Muscle of back (tissue), 3 donors: ENCODE measurements at regions not wholly inside any gene's neighbourhood (a gene's known extent, or its start where the extent isn't known, plus 50 kb on each side); places are given as distances from the start of the nearest gene placed in this dataset.

Source experiments
- DNase-seq, 3 donors: peaks; one replicate each; pipeline versions ENCODE4 v3.0.0 to v3.0.0-alpha.2; 2013

DNA sequence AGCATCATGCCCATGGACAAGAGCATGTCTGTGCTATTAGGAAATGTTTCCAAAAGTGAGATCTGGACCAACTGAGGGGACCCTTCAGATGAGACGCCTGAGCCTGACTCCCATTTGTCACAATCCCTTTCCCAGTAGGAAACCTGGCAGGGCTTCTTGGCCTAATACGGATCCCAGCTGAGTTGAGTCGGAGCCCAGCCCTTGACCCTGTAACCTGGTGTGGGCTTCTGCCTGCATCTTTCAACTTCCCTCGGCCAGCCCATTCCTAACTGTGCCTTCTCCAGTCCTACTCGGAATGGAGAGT lies 148.3 kb downstream of the IRX2 start:
- no peak for DNase-seq

DNA sequence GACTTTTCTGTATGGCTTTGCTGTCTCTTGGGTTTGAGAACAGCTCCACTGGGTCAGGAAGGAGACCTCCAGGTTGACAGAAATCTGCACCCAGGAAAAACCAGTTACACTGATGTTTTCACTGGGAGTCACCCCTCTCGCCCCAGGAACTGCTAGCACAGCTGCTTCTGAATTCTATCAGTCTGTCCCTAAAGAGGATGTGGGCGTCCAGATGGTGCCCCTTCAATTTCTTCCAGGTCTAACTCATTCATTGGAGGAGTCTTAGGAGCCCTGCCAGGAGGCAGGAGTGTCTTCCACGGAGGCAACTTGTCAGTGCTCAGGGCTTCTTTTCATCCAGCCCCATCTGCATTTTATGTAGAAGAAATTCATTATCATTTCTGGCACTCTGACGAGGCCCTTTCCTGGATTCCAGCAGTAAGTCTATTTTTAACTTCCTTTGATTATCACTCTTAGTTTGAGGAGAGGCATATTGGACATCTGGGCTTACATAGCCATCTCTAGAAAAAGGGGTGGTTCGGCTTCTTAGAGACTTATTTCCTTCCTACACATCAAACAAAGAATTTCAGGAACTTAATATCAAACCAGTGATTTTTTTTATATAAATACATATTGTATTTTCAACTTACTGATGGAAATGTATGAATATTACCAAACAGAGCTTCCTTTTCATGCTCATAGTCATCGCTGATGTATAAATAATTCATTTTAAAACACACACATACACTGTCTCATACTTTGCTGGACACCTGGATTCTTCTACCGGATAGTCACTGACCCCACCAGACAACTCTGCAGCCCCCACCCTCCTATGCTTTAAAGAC lies 148.8 kb downstream of the IRX2 start:
- peak in 1 of 3 donors; percentile 10 for DNase-seq

DNA sequence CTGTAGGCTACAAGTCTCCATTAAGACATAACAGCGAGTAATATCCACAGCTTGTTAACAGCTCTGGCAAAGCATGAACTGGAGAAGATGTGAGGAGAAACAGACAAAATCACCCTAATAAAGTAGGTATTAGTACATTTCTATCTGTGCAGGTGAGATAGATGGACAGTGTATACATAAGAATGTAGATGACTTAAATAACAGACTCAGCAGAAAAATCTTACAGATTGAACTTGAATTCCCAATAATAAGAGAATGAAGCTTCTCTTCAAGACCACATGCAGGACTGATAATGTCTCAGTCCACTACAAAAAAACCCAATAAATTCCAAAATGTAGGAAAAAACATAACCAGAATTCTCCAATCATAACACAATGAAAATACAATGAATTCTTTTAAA lies 153.0 kb downstream of the IRX2 start:
- DNase-seq: no peak

GRCh38 chr5:2594701-2595100 lies 156.8 kb downstream of the IRX2 start:
- DNase-seq: no peak

- no peak for DNase-seq
These were observed 158.7 kb downstream of the IRX2 start for GRCh38 chr5:2592766-2593165.

DNA sequence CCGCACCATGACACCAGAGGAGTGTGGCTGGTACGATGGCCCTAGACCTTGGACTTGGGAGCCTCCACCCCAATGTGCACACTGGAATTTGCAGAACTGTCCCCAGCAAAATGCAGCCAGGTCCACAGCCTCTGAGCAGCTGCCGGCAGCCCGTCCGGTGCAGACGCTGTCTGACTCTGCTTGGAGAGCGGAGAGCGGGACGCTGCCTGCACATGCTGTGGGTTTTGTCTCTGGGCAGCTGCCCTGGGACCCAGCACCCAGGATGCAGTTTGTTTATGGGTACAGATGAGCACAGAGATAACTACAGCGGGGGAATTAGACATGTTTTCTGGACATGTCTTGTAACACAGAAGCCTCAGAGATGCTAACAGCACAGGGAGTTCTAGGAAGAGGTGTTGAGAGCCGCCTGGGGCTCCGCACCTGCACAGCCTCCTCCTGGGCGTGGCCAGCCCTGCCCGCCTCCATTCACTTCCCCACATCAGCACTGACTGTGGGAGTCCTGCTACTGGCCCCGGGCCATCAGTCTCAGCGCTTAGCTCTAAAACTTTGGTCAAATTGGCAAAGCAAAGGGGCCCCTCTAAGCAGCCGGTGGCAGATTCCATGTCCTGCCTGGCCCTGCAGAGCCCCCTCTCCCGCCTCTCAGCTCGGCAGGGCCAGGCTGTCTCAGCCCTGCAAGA lies 159.6 kb downstream of the IRX2 start:
- DNase-seq: no peak

DNA sequence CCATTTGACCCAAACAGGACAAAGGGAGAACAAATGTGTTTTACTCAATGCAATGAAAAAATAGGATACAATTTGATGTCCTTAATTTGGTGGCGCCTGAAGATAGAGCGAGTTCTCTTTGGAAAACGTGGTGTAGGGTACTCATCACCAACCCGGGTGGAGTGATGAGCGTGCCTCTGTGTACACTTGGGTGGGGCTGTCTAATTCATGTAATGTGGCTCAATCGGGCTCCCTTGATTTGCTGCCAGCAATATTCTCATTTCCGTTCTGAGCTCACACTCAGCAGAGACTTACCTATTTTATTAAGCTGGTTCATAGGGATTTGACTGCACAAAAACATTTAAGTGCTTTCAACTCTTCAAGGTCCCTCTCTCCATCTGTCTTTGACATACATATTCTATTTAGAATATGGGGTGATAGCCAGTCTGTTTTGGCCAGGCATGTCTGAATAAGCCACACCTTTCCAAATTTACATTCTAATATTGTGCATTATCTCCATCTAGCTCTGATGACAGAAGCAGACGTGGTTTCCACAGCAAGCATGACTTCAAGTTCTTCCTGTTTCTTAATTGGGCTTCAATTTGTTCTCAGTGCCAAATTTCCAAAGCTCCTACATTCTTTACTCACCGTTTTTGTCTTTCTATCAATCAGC lies 162.5 kb downstream of the IRX2 start:
- DNase-seq: no peak

DNA sequence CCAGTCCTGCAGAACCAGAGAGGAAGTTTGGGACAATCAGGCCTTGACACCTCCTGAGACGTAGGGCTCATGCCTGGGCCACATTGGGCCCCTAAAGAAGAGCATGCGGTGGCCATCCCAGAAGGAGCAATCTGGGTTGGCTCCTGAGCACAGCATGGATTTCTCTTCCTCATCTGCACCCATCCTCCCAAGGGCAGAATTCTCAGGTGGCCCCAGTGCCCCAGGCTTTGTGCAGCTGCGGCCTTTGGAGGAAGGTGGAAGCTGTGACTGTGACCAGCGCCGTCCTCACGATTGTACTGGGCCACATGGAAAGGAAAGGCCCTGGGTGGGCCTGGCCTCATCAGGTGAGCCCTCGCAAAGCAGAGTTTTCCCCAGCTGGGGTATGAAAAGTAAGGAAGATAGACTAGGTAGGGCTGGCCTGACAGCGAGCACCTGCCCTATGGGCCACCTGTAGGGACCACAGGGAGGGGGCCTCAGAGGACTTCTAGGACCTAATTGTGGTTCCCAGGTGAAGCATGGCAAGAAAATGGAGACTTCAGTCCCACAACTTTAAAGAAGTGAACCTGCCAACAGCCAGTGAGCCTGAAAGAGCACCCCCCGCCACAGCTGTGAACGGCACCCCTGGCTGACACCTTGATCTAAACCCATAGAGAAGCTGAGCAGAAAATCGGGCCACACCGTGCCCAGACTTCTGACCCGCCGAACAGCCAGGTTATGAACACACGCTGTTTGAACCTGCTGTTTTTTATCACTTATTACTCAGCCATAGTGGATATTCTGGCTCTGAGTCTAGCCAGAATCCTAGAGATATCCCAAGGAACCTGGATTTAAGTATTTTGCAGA lies 164.1 kb downstream of the IRX2 start:
- no peak for DNase-seq

DNA sequence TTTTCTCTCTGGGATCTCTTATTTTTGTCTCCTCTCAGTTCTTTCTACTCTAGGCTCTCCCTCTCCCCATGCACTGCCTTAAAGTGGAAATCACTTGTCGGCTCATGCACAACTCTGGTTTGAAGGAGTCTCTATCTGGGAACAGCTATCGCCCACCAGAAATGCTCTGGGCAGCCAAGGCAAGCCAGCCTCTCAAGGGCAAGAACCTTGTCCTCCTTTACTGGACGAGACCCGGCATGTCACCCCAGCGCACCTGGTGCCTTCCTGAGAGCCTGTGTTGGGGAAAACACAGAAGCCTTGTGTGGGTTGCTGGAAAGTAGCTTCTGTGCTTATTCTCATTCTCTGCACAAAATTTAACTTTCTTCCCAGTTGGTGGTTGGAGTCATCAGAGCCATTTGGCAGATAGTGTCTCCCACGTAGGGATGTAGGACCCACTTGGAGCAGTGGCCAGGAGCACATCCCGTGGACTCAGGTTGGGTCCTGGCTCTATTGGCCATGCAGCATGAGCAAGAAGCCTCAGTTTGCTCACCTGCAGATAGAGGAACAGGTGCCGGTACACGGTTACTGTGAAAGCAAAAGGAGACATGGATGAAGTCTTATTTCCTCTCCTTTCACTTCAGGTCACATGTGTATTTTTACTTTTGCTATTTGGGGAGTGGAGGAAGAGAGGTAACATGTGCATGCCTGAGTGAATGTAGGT lies 165.3 kb downstream of the IRX2 start:
- no peak for DNase-seq

DNA sequence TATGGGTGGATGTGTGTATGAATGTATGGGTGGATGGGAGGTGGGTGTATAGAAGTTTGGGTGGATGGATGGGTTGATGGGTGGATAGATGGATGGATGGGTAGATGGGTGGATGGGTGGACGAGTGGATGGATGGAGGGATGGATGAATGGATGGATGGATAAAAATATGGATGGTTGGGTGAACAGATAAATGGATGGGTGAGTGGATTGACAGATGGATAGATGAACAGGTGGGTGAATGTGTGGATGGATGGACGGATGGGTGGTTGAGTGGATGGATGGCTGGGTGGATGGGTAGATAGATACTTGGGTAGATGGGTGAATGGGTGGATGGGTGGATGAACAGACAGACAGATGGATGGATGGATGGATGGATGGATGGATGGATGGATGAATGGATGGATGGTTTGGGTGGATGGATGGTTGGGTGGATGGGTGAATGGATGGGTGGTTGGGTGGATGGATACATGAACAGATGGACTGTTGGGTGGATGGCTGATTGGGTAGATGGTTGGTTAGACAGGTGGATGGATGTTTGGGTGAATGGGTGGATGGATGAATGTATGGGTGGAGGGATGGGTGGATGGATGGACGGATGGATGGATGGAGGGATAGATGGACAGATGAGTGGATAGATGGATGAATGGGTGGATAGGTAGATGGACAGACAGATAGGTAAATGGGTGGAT lies 166.8 kb downstream of the IRX2 start:
- DNase-seq: no peak

DNA sequence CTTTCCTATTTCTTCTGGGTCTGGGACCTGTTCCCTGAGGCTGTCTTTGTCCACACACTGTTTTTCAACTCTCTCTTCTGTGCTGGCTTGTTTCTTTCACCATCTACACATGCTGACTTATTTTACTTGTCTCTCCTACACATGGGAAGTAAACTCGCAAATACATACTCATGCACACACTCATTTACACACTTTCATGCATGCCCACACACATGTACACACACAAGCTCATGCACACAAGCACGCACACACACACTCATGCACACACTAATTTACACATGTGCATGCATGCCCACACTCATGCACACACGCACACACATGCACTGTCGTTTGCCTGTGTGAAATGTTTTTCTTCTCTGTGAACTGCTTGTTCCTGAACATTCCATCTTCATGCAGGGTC lies 169.0 kb downstream of the IRX2 start:
- no peak for DNase-seq

- DNase-seq: no peak
These were observed 169.4 kb downstream of the IRX2 start for GRCh38 chr5:2582106-2582505.

DNA sequence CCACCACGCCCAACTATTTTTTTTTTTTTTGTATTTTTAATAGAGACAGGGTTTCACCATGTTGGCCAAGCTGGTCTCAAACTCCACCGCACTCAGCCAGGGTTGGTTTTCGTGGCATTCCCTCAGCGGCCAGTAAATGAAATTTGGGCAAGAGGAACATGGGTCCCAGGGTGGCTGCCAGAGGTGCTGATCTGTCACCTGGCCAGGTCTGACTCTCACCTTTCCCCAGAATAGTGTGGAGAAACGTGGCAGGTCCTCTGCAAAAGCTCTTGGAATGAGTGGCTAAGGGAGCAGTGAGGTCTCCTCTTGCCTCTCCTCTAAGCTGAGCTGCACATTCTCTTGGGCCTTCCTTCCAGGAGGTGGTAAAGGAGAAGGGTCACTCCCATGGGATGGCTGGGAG lies 170.1 kb downstream of the IRX2 start:
- DNase-seq: no peak

- DNase-seq: no peak
These were observed 172.4 kb downstream of the IRX2 start for GRCh38 chr5:2579126-2579525.

- no peak for DNase-seq
These were observed 174.0 kb downstream of the IRX2 start for GRCh38 chr5:2577312-2578036.

- no peak for DNase-seq
These were observed 174.7 kb downstream of the IRX2 start for GRCh38 chr5:2576823-2577222.

DNA sequence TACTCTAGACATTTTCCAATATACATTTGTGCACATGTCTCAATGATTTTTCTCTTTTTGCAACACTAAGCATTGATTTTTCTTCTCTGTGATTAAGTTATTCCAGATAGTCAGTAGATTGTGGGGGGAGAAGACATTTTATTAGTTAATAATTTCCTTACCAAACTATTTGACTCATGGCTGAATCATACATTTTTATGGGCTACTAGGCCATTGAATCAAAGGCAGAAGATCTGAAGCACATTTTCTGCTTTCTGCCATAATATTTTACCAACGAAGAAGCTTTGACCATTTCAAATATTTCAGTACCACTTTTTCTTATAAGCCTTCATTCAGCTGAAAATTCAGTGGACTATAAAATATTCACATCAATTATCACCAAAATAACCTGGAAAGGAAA lies 175.6 kb downstream of the IRX2 start:
- DNase-seq: peak in 1 of 3 donors; percentile 7

DNA sequence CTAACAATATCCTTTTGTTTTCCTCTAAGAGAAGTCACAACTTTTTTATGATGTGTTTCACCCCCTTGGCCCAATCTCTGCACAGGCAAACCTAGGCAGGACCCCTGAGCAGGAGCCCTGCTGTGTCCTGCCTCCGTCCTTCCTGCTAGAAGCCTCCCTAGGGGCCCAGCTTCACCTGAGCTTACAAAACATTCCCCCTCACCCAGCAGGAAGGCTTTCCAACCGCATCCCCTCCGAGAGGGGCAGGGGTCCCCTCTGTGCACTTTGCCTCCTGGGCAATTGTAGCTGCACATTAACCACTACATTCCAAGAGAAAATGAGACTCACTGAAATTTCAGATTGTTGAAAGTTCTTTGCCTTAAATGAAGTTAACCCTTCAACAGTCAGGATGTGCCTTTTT lies 176.2 kb downstream of the IRX2 start:
- DNase-seq: no peak

- DNase-seq: no peak
These were observed 177.3 kb downstream of the IRX2 start for GRCh38 chr5:2574155-2574554.

DNA sequence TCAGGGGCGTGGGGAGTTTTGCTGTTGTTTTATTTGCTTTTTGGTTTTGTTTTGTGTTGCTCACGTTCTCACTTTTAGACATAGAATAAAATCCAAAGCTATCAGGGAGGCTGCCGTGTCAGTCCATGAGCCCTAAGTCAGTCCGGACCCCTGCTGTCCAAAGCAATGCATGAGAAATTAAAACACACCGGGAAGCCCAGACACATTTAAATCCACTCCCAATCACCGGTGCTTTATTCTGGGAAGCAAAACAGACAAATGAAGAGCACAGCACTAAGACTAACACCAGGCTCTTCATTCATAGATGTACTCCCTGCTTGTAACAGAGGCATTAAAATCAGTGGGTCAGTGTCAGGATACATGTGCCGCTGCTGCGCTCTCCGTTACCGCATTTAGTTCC lies 180.9 kb downstream of the IRX2 start:
- no peak for DNase-seq
